ENCODE measurements at regions not wholly inside any gene's neighbourhood (a gene's known extent, or its start where the extent isn't known, plus 50 kb on each side); places are given as distances from the start of the nearest gene placed in this dataset.

GRCh38 chr17:73783382-73783766 lies 139.1 kb upstream of the SDK2 start:
- H3K27me3 Mint-ChIP-seq (ENCODE audit: insufficient read depth, low read depth), result peaks cover 12% of the 10 kb centered on the region

GRCh38 chr17:73783945-73784603 lies 139.8 kb upstream of the SDK2 start:
- H3K9ac ChIP-seq, result no peak overlapping the region
- H3K27ac ChIP-seq, result no peak overlapping the region
- peaks cover 48% of the 10 kb centered on the region for H3F3A ChIP-seq (ENCODE audit: low read depth)
- no peaks in the 10 kb centered on the region for H3K36me3 ChIP-seq
- no peak overlapping the region for H2AFZ ChIP-seq (replicated peaks)
- no peaks in the 10 kb centered on the region for H4K20me1 ChIP-seq (ENCODE audit: low read depth)
- peak overlapping the region; percentile 61 for H3K4me2 ChIP-seq
- no peak overlapping the region for H3K4me3 ChIP-seq
- Mint-ChIP-seq H3K27ac (peak overlapping the region; percentile 81), H3K36me3 (no peaks in the 10 kb centered on the region), H3K4me3 (no peak overlapping the region), H3K9me3 (no peaks in the 10 kb centered on the region), H3K27me3 (ENCODE audit: insufficient read depth, low read depth) (peaks cover 12% of the 10 kb centered on the region), H3K4me1 (peaks cover 57% of the 10 kb centered on the region)
- DNase-seq (ENCODE audit: low spot score), result no peak
- H3K27me3 ChIP-seq, result no peaks in the 10 kb centered on the region
- H3K4me1 ChIP-seq, result peaks cover 64% of the 10 kb centered on the region
- TF ChIP-seq EZH2phosphoT487 (IDR thresholded peaks at IDR 0.05) (no peak), CTCF (IDR thresholded peaks at IDR 0.05) (no peak), EZH2 (IDR thresholded peaks at IDR 0.05) (no peak)
- H3K9me3 ChIP-seq (ENCODE audit: low read depth), result no peaks in the 10 kb centered on the region
- H3K79me2 ChIP-seq (ENCODE audit: low read depth), result no peaks in the 10 kb centered on the region

More at GRCh38 chr17:73783382-73783766, 139.1 kb upstream of the SDK2 start:
- no peaks in the 10 kb centered on the region for H3K36me3 ChIP-seq
- no peak for TF ChIP-seq EZH2 (IDR thresholded peaks at IDR 0.05)
- no peak for TF ChIP-seq EZH2phosphoT487 (IDR thresholded peaks at IDR 0.05)
- TF ChIP-seq CTCF (IDR thresholded peaks at IDR 0.05), result no peak
- Mint-ChIP-seq H3K4me1 (peaks cover 55% of the 10 kb centered on the region), H3K36me3 (no peaks in the 10 kb centered on the region), H3K27ac (no peak overlapping the region), H3K4me3 (no peak overlapping the region), H3K9me3 (no peaks in the 10 kb centered on the region)
- H3K4me2 ChIP-seq, result no peak overlapping the region
- no peak overlapping the region for H2AFZ ChIP-seq (replicated peaks)
- peaks cover 58% of the 10 kb centered on the region for H3K4me1 ChIP-seq
- no peaks in the 10 kb centered on the region for H4K20me1 ChIP-seq (ENCODE audit: low read depth)
- H3K9me3 ChIP-seq (ENCODE audit: low read depth), result no peaks in the 10 kb centered on the region
- no peaks in the 10 kb centered on the region for H3K27me3 ChIP-seq
- no peak for DNase-seq (ENCODE audit: low spot score)
- no peaks in the 10 kb centered on the region for H3K79me2 ChIP-seq (ENCODE audit: low read depth)
- no peak overlapping the region for H3K27ac ChIP-seq
- no peak overlapping the region for H3K9ac ChIP-seq
- H3F3A ChIP-seq (ENCODE audit: low read depth), result peaks cover 41% of the 10 kb centered on the region
- H3K4me3 ChIP-seq, result no peak overlapping the region

DNA sequence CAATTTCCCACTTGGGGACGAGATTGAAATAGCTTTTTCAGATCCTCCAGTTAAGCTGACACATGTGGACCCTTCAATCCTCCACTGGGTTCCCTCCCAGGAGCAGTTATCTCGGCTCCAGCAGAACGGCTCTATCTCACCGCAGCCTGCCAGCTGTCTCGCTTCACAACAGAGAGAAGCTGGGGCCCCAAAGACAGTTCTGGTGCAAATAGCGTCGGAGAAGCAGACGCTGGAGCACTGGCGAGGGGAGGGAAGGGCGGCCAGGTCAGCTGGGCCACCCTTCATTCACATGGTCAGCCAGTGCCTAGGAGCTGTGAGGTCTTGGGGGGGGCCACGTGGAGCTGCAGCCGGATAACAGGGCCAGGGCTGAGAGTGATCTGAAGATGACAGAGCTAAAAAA lies 141.3 kb upstream of the SDK2 start:
- H3K27ac Mint-ChIP-seq, result no peak overlapping the region
- peak overlapping the region; percentile 86 for H3K27ac ChIP-seq

More for the DNA sequence above, 141.3 kb upstream of the SDK2 start:
- peaks cover 48% of the 10 kb centered on the region for H3F3A ChIP-seq (ENCODE audit: low read depth)
- TF ChIP-seq EZH2 (IDR thresholded peaks at IDR 0.05) (no peak), CTCF (IDR thresholded peaks at IDR 0.05) (no peak), EZH2phosphoT487 (IDR thresholded peaks at IDR 0.05) (no peak)
- peaks cover 64% of the 10 kb centered on the region for H3K4me1 ChIP-seq
- no peaks in the 10 kb centered on the region for H3K27me3 ChIP-seq
- peaks cover 5% of the 10 kb centered on the region for H3K9me3 Mint-ChIP-seq
- peaks cover 57% of the 10 kb centered on the region for H3K4me1 Mint-ChIP-seq
- peaks cover 11% of the 10 kb centered on the region for H3K27me3 Mint-ChIP-seq (ENCODE audit: insufficient read depth, low read depth)
- peak overlapping the region; percentile 50 for H3K4me3 Mint-ChIP-seq
- H3K79me2 ChIP-seq (ENCODE audit: low read depth), result no peaks in the 10 kb centered on the region
- no peak overlapping the region for H2AFZ ChIP-seq (replicated peaks)
- H3K4me2 ChIP-seq, result peak overlapping the region; percentile 61
- no peaks in the 10 kb centered on the region for H3K36me3 ChIP-seq
- no peak overlapping the region for H3K9ac ChIP-seq
- no peaks in the 10 kb centered on the region for H4K20me1 ChIP-seq (ENCODE audit: low read depth)
- peaks cover 4% of the 10 kb centered on the region for H3K36me3 Mint-ChIP-seq
- no peaks in the 10 kb centered on the region for H3K9me3 ChIP-seq (ENCODE audit: low read depth)
- no peak overlapping the region for H3K4me3 ChIP-seq
- DNase-seq (ENCODE audit: low spot score), result peak; percentile 32

All from neural progenitor cell (in vitro differentiated cells).